Mucosa of descending colon (tissue), 3 donors: ENCODE measurements at regions not wholly inside any gene's neighbourhood (a gene's known extent, or its start where the extent isn't known, plus 50 kb on each side); places are given as distances from the start of the nearest gene placed in this dataset.

Experiments used
- ATAC-seq: fragments of 200-7000 bp; cut with Tn5 transposase; one replicate; pipeline ENCODE4 v1.9.1; 2020; ENCODE audit warnings: mild to moderate bottlenecking, moderate library complexity
- DNase-seq, 3 donors: peaks; one replicate each; pipeline ENCODE4 v3.0.0-alpha.2; 2020
- H3K36me3 ChIP-seq: fragments of 200-600 bp; one replicate; pipeline ENCODE4 v1.8.0; 2021; ENCODE audit warnings: low read depth, mild to moderate bottlenecking
- H3K4me1 ChIP-seq: fragments of 200-600 bp; one replicate; pipeline ENCODE4 v1.8.0; 2021; ENCODE audit warnings: low read depth, mild to moderate bottlenecking
- H3K4me3 ChIP-seq: fragments of 200-600 bp; one replicate; pipeline ENCODE4 v1.8.0; 2021; ENCODE audit warnings: mild to moderate bottlenecking
- H3K9me3 ChIP-seq: fragments of 200-600 bp; one replicate; pipeline ENCODE4 v1.8.0; 2021; ENCODE audit warnings: mild to moderate bottlenecking
- intact Hi-C, 2 donors: fragments of 100-400 bp; cut with DNase I in 1 of 2; cut with micrococcal nuclease in 1 of 2; formaldehyde crosslinking; loops; one replicate each; pipeline versions ENCODE4 v1.11.0 to v1.11.1; 2022; cut with DNase I, micrococcal nuclease
- TF ChIP-seq, protein P1 (sequence below): fragments of 200-600 bp; IDR thresholded peaks from one replicate; pipeline ENCODE4 v1.8.0; 2022; ENCODE audit warnings: antibody characterized with exemption, mild to moderate bottlenecking
- donor health status: DM: no; HTN: no; CAD: no; lungs with moderate emphysema.
- donor health status: DM: no; HTN: no; CAD: no.
- donor health status: DM: no; HTN: yes; CAD: no.

DNA sequence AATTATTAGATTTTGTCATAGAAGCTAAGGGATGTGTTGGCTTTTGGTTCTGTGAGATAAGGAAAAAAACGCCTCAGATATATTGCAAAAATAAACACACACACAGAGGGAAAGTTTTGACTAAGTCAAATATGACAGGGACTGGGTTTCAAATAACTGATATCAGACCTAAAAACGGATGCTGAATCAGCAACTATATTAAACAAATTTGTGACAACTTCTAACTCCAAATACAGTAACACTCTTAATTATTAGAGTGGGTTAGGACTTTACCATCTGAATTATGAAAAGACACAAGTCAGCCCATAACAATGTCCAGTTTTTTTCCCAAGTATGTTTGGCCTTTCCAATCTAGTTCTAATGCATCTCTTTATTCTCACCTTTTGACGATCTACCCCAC is 2693.1 kb downstream of the ARAP2 start:
- TF ChIP-seq, protein P1, sequence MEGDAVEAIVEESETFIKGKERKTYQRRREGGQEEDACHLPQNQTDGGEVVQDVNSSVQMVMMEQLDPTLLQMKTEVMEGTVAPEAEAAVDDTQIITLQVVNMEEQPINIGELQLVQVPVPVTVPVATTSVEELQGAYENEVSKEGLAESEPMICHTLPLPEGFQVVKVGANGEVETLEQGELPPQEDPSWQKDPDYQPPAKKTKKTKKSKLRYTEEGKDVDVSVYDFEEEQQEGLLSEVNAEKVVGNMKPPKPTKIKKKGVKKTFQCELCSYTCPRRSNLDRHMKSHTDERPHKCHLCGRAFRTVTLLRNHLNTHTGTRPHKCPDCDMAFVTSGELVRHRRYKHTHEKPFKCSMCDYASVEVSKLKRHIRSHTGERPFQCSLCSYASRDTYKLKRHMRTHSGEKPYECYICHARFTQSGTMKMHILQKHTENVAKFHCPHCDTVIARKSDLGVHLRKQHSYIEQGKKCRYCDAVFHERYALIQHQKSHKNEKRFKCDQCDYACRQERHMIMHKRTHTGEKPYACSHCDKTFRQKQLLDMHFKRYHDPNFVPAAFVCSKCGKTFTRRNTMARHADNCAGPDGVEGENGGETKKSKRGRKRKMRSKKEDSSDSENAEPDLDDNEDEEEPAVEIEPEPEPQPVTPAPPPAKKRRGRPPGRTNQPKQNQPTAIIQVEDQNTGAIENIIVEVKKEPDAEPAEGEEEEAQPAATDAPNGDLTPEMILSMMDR = no peak
- DNase-seq (no peak), ATAC-seq (no peak)
- no peaks in the 10 kb centered on the region for H3K4me1 ChIP-seq
- H3K9me3 ChIP-seq = peaks cover 34% of the 10 kb centered on the region
- intact Hi-C loops = no loop called here
- H3K36me3 ChIP-seq = no peaks in the 10 kb centered on the region
- H3K4me3 ChIP-seq = no peak overlapping the region

DNA sequence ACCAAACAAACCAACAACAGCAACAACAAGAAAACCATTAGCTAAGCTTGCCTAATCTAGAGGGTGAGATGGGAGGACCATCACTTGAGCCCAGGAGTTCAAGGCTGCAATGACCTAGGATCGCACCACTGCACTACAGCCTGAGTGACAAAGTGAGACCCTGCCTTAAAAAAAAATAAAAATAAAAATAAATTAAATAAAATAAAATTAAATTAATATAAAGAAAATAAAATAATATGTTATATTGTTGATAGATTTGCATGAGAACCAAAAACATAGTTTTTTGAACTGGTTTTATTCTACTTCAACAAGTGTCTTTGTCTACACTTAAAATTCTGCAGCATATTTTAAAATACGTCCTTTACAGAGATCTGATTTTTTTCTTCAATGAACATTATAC is 2683.1 kb downstream of the ARAP2 start:
- H3K9me3 ChIP-seq = peaks cover 24% of the 10 kb centered on the region
- no peaks in the 10 kb centered on the region for H3K36me3 ChIP-seq
- H3K4me1 ChIP-seq = no peaks in the 10 kb centered on the region
- DNase-seq = no peak
- no peak overlapping the region for H3K4me3 ChIP-seq
- intact Hi-C loops = no loop called here
- TF ChIP-seq, protein P1 = no peak
- no peak for ATAC-seq

DNA sequence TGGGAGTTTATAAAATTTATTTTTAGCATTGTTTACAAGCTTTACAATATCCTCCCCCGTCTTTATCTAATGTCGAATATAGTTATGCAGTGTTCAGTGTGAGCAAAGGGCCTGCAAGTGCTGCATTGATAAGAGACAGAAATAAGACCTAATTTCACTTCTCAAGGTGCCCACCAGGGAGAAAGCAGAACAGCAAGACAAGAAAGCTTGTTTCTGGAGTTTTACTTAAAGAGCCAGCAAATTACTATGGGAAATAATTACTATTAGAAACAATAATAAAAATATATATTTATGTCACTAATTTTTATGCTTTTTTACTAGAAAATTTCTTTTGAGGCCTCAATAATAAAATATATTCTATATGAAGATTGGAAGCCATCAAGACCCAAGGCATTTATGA is 2677.7 kb downstream of the ARAP2 start:
- H3K4me3 ChIP-seq = no peak overlapping the region
- DNase-seq (no peak), ATAC-seq (no peak)
- intact Hi-C loops = no loop called here
- H3K4me1 ChIP-seq = no peaks in the 10 kb centered on the region
- TF ChIP-seq, protein P1 = no peak
- no peaks in the 10 kb centered on the region for H3K36me3 ChIP-seq
- H3K9me3 ChIP-seq = peaks cover 11% of the 10 kb centered on the region

DNA sequence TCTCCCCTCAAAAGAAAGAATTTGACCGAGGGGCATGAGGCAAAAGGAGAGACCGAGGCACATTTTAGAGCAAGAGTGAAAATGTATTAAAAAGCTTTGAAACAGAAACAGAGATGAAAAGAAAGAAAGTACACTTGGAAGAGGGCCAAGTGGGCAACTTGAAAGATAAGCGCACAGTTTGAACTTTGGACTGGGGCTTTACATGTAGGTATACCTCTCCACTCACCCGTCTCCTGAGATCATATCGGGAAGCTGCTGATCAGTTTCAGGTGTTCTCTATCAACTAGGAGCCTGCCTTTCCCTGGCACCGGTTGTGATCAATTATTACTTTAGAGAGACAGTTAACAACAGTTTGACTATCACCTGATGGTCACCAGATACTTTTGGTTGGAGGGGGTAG is 2666.5 kb downstream of the ARAP2 start:
- Histone ChIP-seq H3K4me3 (no peak overlapping the region), H3K4me1 (no peaks in the 10 kb centered on the region), H3K36me3 (no peaks in the 10 kb centered on the region), H3K9me3 (peaks cover 38% of the 10 kb centered on the region)
- ATAC-seq = no peak
- TF ChIP-seq, protein P1 = no peak
- intact Hi-C loops = no loop called here
- peak in 1 of 3 donors; percentile 7 for DNase-seq

DNA sequence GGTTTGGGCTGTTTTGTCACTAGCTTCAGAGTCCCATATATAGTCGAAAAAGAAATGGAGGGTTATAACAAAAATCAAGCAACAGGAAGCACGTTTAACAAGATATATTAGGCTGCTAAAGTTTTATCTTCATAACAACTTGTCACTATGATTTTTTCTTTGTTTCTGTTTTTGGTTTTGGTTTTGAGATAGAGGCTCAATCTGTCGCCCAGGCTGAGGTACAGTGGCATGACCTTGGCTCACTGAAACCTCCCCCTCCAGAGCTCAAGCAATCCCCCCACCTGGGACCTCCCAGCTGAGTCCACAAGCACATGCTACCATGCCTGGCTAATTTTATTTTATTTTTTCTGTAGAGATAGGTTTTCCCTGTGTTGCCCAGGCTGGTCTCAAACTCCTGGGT is 2664.4 kb downstream of the ARAP2 start:
- H3K4me3 ChIP-seq = no peak overlapping the region
- TF ChIP-seq, protein P1 = no peak
- intact Hi-C loops = no loop called here
- peaks cover 36% of the 10 kb centered on the region for H3K9me3 ChIP-seq
- ATAC-seq (no peak), DNase-seq (no peak)
- H3K4me1 ChIP-seq = no peaks in the 10 kb centered on the region
- H3K36me3 ChIP-seq = no peaks in the 10 kb centered on the region

DNA sequence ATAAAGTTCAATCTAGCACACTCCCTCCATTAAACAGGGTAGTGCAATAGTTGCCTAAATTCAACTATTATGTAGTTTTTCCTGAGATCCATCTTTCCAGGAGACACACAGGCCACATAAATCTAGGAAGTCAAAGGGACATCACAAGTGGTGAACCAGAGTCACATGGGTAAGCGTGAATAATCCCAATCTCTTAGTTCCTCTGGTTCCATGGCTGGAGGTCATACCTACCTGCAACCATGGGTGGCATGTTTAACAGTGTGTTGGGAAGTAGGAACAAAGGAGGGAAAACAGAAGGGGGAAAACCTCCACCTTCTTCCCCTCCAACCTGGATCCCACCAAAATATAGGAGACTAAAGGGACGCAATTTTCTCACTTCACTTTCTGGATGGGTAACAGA is 2651.6 kb downstream of the ARAP2 start:
- ATAC-seq = no peak
- no peaks in the 10 kb centered on the region for H3K4me1 ChIP-seq
- TF ChIP-seq, protein P1 = no peak
- no peaks in the 10 kb centered on the region for H3K36me3 ChIP-seq
- no peak overlapping the region for H3K4me3 ChIP-seq
- DNase-seq = no peak
- intact Hi-C loops = no loop called here
- peaks cover 79% of the 10 kb centered on the region for H3K9me3 ChIP-seq
